HepG2 (cell line): ENCODE measurements at regions not wholly inside any gene's neighbourhood (a gene's known extent, or its start where the extent isn't known, plus 50 kb on each side); places are given as distances from the start of the nearest gene placed in this dataset.

ENCODE experiments used
- ARID5B ChIP-seq: IDR thresholded peaks from 2 replicates; pipeline ENCODE4 v1.4.0; 2020; ENCODE audit warnings: mild to moderate bottlenecking, missing genetic modification reagents
- HBP1 ChIP-seq: IDR thresholded peaks from 2 replicates; pipeline ENCODE4 v1.6.1; 2016; ENCODE audit warnings: low read depth, control low read depth
- HDAC1 ChIP-seq: sonication (generic); formaldehyde crosslinking; IDR thresholded peaks from 2 replicates; pipeline ENCODE4 v1.5.1; 2020; ENCODE audit warnings: mild to moderate bottlenecking, missing genetic modification reagents
- HIVEP1 ChIP-seq: sonication (generic); formaldehyde crosslinking; IDR thresholded peaks from 2 replicates; pipeline ENCODE4 v1.4.0; 2020; ENCODE audit warnings: mild to moderate bottlenecking, missing genetic modification reagents
- HOXA7 ChIP-seq: sonication (generic); formaldehyde crosslinking; IDR thresholded peaks from 2 replicates; pipeline ENCODE4 v1.8.1; 2022; ENCODE audit warnings: mild to moderate bottlenecking, missing genetic modification reagents, moderate library complexity
- IRF9 ChIP-seq: sonication (generic); formaldehyde crosslinking; IDR thresholded peaks from 2 replicates; pipeline ENCODE4 v1.8.0; 2022; ENCODE audit warnings: missing genetic modification reagents, mild to moderate bottlenecking, borderline replicate concordance
- ISL2 ChIP-seq: sonication (generic); formaldehyde crosslinking; IDR thresholded peaks from 2 replicates; pipeline ENCODE4 v1.5.0; 2020; ENCODE audit warnings: missing genetic modification reagents
- LRRFIP1 ChIP-seq: sonication (generic); formaldehyde crosslinking; conservative IDR thresholded peaks from 2 replicates; pipeline ENCODE4 v1.4.0; 2020; ENCODE audit warnings: missing genetic modification reagents
- MAFG ChIP-seq: sonication (generic); formaldehyde crosslinking; IDR thresholded peaks from 2 replicates; pipeline ENCODE4 v1.5.1; 2020; ENCODE audit warnings: mild to moderate bottlenecking, missing genetic modification reagents
- MXD1 ChIP-seq: sonication (generic); formaldehyde crosslinking; IDR thresholded peaks from 2 replicates; pipeline ENCODE4 v1.4.0; 2020; ENCODE audit warnings: mild to moderate bottlenecking, missing genetic modification reagents
- NR2C2 ChIP-seq: sonication (generic); formaldehyde crosslinking; IDR thresholded peaks from 2 replicates; pipeline ENCODE4 v1.4.0; 2020; ENCODE audit warnings: missing genetic modification reagents, mild to moderate bottlenecking, moderate library complexity, borderline replicate concordance
- PAF1 ChIP-seq: IDR thresholded peaks from 2 replicates; pipeline ENCODE4 v1.6.1; 2016; ENCODE audit warnings: missing genetic modification reagents, missing compliant biosample characterization
- UBTF ChIP-seq: sonication (generic); formaldehyde crosslinking; IDR thresholded peaks from 2 replicates; pipeline ENCODE4 v1.4.0; 2020; ENCODE audit warnings: mild to moderate bottlenecking, missing genetic modification reagents
- XBP1 ChIP-seq: sonication (generic); formaldehyde crosslinking; IDR thresholded peaks from 2 replicates; pipeline ENCODE4 v1.5.0; 2020; ENCODE audit warnings: missing genetic modification reagents
- ZMYM2 ChIP-seq: sonication (generic); formaldehyde crosslinking; IDR thresholded peaks from 2 replicates; pipeline ENCODE4 v1.8.0; 2022; ENCODE audit warnings: mild to moderate bottlenecking, missing genetic modification reagents
- ZNF138 ChIP-seq: sonication (generic); formaldehyde crosslinking; IDR thresholded peaks from 2 replicates; pipeline ENCODE4 v1.5.0; 2020; ENCODE audit warnings: mild to moderate bottlenecking, low read depth, missing genetic modification reagents
- ZNF230 ChIP-seq: sonication (generic); formaldehyde crosslinking; IDR thresholded peaks from 2 replicates; pipeline ENCODE4 v1.4.0; 2020; ENCODE audit warnings: mild to moderate bottlenecking, missing genetic modification reagents
- ZNF83 ChIP-seq: sonication (generic); formaldehyde crosslinking; IDR thresholded peaks from 2 replicates; pipeline ENCODE4 v1.4.0; 2020; ENCODE audit warnings: missing genetic modification reagents, mild to moderate bottlenecking, borderline replicate concordance

GRCh38 chr4:34733185-34733941 is 1511.0 kb downstream of the ARAP2 start (continued):
- TF ChIP-seq ZNF230 (CRISPR knock-in tag) (no peak), HIVEP1 (CRISPR knock-in tag) (no peak), MXD1 (CRISPR knock-in tag) (no peak), MAFG (no peak), ZNF138 (CRISPR knock-in tag) (no peak), ZNF83 (CRISPR knock-in tag) (no peak), ZMYM2 (CRISPR knock-in tag) (no peak), XBP1 (CRISPR knock-in tag) (no peak), IRF9 (CRISPR knock-in tag) (no peak), HBP1 (no peak), LRRFIP1 (CRISPR knock-in tag) (no peak), ARID5B (CRISPR knock-in tag) (peak; percentile 65), HDAC1 (CRISPR knock-in tag) (peak; percentile 26; the same call in 1 of the 2 replicates), PAF1 (CRISPR knock-in tag) (no peak), NR2C2 (CRISPR knock-in tag) (peak; percentile 19; the same call in 1 of the 2 replicates), HOXA7 (CRISPR knock-in tag) (no peak), UBTF (no peak), ISL2 (peak; percentile 65; the same call in 1 of the 2 replicates)
